Islet of Langerhans (tissue), 1 donor: ENCODE measurements at regions not wholly inside any gene's neighbourhood (a gene's known extent, or its start where the extent isn't known, plus 50 kb on each side); places are given as distances from the start of the nearest gene placed in this dataset.

ENCODE experiments used
- FAIRE-seq: peaks from one replicate; lab custom pipeline; 2011; peaks lifted over from hg19 to GRCh38; lab: Jason Lieb, UNC

DNA sequence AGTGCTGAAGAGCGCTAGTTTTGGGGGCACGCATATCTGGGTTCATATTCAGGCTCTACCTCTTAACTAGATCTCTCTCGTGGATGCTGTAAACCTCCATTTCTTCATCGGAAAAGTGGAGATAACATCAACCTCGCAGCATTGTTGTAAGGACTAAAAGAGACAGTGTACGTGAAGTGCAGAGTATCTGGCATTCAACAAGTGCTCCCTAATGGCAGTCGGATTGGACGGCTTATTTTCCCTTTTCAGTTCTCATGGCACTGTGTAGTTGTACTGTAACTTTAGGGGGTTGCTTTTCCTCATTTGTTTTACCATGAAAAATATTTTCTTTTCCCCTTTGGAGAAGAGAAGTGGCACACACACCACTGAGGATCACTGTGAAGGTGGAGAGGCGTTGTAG, 51.4 kb upstream of the ESX1 start:
- FAIRE-seq: no peak
